ENCODE measurements at regions not wholly inside any gene's neighbourhood (a gene's known extent, or its start where the extent isn't known, plus 50 kb on each side); places are given as distances from the start of the nearest gene placed in this dataset.

DNA sequence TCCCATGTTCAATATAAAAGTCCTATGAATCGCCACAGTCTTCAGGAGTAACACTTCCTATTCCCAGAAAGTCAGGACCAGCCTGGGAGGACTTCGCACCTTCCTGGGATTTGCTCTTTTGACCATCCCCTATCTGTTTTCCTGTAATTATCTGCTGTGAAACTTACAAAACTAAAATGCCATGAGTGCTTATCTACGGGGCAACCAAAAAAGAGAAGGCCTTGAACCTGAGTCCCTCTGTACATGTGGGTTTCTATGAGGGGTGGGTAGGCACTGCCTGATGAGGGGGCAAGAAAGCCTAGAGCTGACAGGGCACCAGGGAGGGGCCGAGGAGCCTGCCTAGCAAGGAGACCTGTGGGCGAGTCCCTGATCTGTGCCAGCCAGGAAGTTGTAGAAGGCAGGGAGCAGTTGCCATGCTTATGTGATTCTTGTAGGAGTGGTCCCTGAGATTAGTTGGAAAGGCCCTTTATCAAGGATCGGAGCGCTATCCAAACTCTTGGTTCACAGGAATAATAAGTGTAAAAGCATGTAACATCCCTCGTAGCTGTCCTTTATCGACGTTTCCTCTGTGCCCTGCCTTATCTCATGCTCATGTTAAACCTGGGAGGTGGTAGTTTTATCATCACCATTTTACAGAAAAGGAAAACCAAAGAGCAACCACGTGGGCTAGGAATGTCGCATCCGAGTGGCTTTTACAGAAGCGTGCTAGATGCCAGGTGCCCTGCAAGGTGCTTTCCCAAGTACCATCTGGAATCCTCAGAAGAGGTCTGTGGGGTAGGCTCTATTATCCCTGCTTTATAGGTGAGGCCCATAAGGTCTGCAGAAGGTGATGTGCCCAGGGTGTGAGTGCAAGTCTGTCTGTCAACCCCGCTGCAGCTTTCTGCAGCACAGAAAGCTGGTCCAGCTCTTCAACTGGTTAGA is 111.8 kb downstream of the B3GNT2 start:
- no peaks in the 10 kb centered on the region for H3K27me3 ChIP-seq (ENCODE audit: control insufficient read depth, insufficient read depth, low read length)
- H3K9ac ChIP-seq (ENCODE audit: low read length), result no peak overlapping the region
- H3K4me1 ChIP-seq (ENCODE audit: control insufficient read depth, low read depth, low read length), result peaks cover 23% of the 10 kb centered on the region
- H3K36me3 ChIP-seq (ENCODE audit: control insufficient read depth, low read depth, low read length), result no peaks in the 10 kb centered on the region
- H3K4me3 ChIP-seq (ENCODE audit: low read length), result no peak overlapping the region
- no peaks in the 10 kb centered on the region for H3K9me3 ChIP-seq (ENCODE audit: control insufficient read depth, low read depth, low read length)
- H3K27ac ChIP-seq (ENCODE audit: low read length), result no peak overlapping the region

- Histone ChIP-seq H3K9me3 (ENCODE audit: control insufficient read depth, low read depth, low read length) (no peaks in the 10 kb centered on the region), H3K4me1 (ENCODE audit: control insufficient read depth, low read depth, low read length) (peaks cover 23% of the 10 kb centered on the region), H3K4me3 (ENCODE audit: low read length) (no peak overlapping the region), H3K9ac (ENCODE audit: low read length) (no peak overlapping the region), H3K27ac (ENCODE audit: low read length) (no peak overlapping the region), H3K27me3 (ENCODE audit: control insufficient read depth, insufficient read depth, low read length) (no peaks in the 10 kb centered on the region), H3K36me3 (ENCODE audit: control insufficient read depth, low read depth, low read length) (no peaks in the 10 kb centered on the region)
Observed at GRCh38 chr2:62306751-62307468, 111.0 kb downstream of the B3GNT2 start.

GRCh38 chr2:62305421-62306176 is 109.7 kb downstream of the B3GNT2 start:
- H3K4me3 ChIP-seq (ENCODE audit: low read length), result no peak overlapping the region

DNA sequence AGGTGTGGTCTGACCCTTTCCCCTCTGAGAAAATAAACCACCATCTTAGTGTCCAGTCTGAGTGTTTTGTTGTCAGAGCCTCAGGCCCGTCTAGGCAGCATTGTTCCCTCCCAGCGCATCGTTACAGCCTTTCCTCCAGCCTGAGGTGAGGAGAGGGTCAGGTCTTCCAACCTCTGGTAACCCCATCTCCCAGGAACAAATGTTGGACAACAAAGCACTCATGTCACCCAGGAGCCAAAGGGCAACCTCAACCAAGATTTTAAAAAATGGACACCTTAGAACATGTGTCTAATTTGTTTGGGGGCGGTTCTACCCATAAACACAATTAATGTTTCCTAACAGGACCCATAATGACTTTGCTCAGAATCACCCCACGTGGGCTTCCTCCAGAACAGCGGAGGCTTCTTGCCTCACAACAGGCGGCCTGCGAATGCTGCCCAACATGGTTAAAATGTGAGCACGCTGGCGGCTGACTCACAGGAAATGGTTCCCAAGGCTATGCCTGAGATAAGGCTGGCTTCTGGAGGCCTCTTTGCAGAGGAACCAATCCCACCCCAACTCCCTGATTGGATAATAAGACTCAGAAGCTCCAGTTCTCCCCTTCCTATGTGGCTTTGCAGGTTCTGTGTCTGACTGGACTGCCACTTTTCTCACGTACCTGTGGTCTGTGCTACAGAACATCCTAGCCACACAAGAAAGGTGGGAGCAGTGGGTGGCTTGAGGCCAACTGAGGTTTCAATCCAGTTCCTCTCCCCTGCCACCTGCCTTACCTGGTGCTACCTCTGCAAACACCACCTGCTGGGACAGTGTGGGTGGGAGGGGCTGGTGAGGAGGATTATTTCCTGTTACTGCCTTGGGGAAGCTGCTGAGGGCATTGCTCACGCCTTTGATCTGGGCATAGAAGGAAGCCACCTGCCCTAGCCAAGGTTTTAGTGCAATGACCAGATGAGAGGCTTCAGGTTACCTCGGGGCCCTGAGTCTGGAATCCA is 108.8 kb downstream of the B3GNT2 start:
- no peak overlapping the region for H3K27ac ChIP-seq (ENCODE audit: low read length)
- no peak overlapping the region for H3K9ac ChIP-seq (ENCODE audit: low read length)
- H3K4me3 ChIP-seq (ENCODE audit: low read length), result no peak overlapping the region
- no peaks in the 10 kb centered on the region for H3K36me3 ChIP-seq (ENCODE audit: control insufficient read depth, low read depth, low read length)
- no peaks in the 10 kb centered on the region for H3K27me3 ChIP-seq (ENCODE audit: control insufficient read depth, insufficient read depth, low read length)
- no peaks in the 10 kb centered on the region for H3K9me3 ChIP-seq (ENCODE audit: control insufficient read depth, low read depth, low read length)
- H3K4me1 ChIP-seq (ENCODE audit: control insufficient read depth, low read depth, low read length), result peaks cover 21% of the 10 kb centered on the region

More at GRCh38 chr2:62305421-62306176, 109.7 kb downstream of the B3GNT2 start:
- Histone ChIP-seq H3K4me1 (ENCODE audit: control insufficient read depth, low read depth, low read length) (peaks cover 23% of the 10 kb centered on the region), H3K9ac (ENCODE audit: low read length) (no peak overlapping the region), H3K9me3 (ENCODE audit: control insufficient read depth, low read depth, low read length) (no peaks in the 10 kb centered on the region), H3K36me3 (ENCODE audit: control insufficient read depth, low read depth, low read length) (no peaks in the 10 kb centered on the region), H3K27me3 (ENCODE audit: control insufficient read depth, insufficient read depth, low read length) (no peaks in the 10 kb centered on the region), H3K27ac (ENCODE audit: low read length) (no peak overlapping the region)

DNA sequence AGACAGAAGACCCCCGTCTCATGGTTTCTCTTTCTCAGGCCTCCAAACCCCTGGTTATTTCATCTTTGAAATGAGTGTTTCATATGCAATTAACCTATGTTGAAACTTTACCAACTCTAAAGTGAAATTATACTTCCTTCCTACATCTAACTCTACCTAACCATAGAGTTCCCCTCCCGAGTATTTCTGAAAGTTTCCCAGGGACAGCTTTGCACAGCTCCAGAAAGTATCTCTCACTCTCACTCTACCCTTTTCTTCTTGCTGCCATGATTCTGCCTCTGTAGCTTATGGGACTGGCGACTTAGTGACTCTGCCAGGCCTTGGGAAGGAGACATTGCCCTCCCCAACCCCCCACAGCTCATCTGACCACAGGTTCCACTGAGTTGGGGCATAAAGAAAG is 107.9 kb downstream of the B3GNT2 start:
- Histone ChIP-seq H3K4me1 (ENCODE audit: control insufficient read depth, low read depth, low read length) (peaks cover 14% of the 10 kb centered on the region), H3K27ac (ENCODE audit: low read length) (no peak overlapping the region), H3K27me3 (ENCODE audit: control insufficient read depth, insufficient read depth, low read length) (no peaks in the 10 kb centered on the region), H3K36me3 (ENCODE audit: control insufficient read depth, low read depth, low read length) (no peaks in the 10 kb centered on the region), H3K4me3 (ENCODE audit: low read length) (no peak overlapping the region), H3K9me3 (ENCODE audit: control insufficient read depth, low read depth, low read length) (no peaks in the 10 kb centered on the region), H3K9ac (ENCODE audit: low read length) (no peak overlapping the region)

DNA sequence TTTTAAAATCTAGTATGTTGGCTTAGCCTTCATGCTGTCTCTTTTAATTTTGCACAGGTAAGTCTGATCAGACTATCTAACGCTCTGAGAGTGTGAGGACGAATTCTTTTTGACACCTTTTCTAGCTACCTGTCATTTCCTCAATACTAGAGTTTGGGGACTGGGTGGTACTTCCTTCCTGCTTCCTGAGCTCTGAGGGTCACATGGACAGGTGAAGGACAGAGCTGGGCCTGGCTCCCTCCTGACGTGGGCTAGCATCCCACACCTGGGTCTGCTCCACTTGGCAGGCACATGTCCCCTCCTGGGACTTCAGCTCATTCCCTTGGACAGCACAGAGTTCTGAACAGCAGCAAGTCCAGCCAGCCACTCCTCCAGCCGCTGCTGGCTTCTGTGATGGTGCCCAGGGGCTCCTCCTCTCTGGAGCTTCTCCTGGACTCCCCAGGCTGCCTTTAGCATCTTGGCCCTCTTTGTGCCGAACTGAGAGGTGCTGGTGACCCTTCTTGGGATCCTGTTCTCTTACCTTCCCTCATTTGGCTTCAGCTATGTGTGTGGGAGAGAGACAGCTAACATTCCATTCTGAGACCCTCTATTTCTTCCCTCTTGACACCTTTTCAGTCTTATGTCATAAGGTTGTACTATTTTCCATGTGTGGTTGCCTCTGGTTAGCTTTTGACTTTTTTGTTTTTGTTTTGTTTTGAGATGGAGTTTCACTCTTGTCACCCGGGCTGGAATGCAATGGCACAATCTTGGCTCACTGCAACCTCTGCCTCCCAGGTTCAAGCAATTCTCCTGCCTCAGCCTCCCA is 106.9 kb downstream of the B3GNT2 start:
- peaks cover 14% of the 10 kb centered on the region for H3K4me1 ChIP-seq (ENCODE audit: control insufficient read depth, low read depth, low read length)
- no peak overlapping the region for H3K9ac ChIP-seq (ENCODE audit: low read length)
- H3K27ac ChIP-seq (ENCODE audit: low read length), result no peak overlapping the region
- H3K4me3 ChIP-seq (ENCODE audit: low read length), result no peak overlapping the region
- no peaks in the 10 kb centered on the region for H3K9me3 ChIP-seq (ENCODE audit: control insufficient read depth, low read depth, low read length)
- H3K27me3 ChIP-seq (ENCODE audit: control insufficient read depth, insufficient read depth, low read length), result no peaks in the 10 kb centered on the region
- no peaks in the 10 kb centered on the region for H3K36me3 ChIP-seq (ENCODE audit: control insufficient read depth, low read depth, low read length)

DNA sequence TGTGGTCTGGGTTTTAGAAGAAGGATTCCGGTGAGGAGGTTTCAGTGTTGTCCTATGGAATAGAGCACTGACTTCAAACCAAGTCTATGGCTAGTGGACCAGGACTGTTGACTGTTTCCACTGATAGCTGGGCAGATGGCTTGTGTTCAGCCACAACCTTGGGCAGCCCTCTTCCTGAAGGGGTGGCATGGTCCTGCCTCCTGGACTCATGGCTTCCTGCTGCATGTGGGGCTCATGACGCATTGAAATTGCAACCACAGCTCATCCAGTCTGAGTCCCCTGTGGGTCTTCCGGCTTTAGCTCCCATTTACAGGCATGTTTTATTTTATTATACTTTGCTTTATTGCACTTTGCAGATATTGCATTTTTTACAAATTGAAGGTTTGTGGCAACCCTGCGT is 105.0 kb downstream of the B3GNT2 start:
- H3K9ac ChIP-seq (ENCODE audit: low read length), result no peak overlapping the region
- H3K9me3 ChIP-seq (ENCODE audit: control insufficient read depth, low read depth, low read length), result no peaks in the 10 kb centered on the region
- no peaks in the 10 kb centered on the region for H3K36me3 ChIP-seq (ENCODE audit: control insufficient read depth, low read depth, low read length)
- peaks cover 7% of the 10 kb centered on the region for H3K4me1 ChIP-seq (ENCODE audit: control insufficient read depth, low read depth, low read length)
- no peak overlapping the region for H3K4me3 ChIP-seq (ENCODE audit: low read length)
- H3K27me3 ChIP-seq (ENCODE audit: control insufficient read depth, insufficient read depth, low read length), result no peaks in the 10 kb centered on the region
- H3K27ac ChIP-seq (ENCODE audit: low read length), result no peak overlapping the region

DNA sequence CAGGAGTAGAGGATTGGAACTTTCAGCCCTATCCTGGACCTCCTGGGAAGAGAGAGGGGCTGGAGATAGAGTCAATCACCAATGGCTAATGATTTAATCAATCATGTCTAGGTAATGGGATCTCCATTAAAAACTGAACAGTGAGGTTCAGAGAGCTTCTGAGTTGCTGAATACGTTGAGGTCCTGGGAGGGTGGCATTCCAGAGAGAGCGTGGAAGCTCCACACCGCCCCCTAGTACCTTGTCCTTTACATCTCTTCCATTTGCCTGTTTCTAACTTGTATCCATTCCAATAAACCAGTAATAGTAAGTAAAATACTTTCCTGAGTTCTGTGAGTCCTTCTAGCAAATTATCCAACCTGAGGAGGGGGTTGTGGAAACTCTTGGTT is 101.7 kb downstream of the B3GNT2 start:
- Histone ChIP-seq H3K4me3 (ENCODE audit: low read length) (no peak overlapping the region), H3K4me1 (ENCODE audit: control insufficient read depth, low read depth, low read length) (peaks cover 4% of the 10 kb centered on the region), H3K36me3 (ENCODE audit: control insufficient read depth, low read depth, low read length) (no peaks in the 10 kb centered on the region), H3K27ac (ENCODE audit: low read length) (no peak overlapping the region), H3K27me3 (ENCODE audit: control insufficient read depth, insufficient read depth, low read length) (no peaks in the 10 kb centered on the region), H3K9ac (ENCODE audit: low read length) (no peak overlapping the region), H3K9me3 (ENCODE audit: control insufficient read depth, low read depth, low read length) (no peaks in the 10 kb centered on the region)

DNA sequence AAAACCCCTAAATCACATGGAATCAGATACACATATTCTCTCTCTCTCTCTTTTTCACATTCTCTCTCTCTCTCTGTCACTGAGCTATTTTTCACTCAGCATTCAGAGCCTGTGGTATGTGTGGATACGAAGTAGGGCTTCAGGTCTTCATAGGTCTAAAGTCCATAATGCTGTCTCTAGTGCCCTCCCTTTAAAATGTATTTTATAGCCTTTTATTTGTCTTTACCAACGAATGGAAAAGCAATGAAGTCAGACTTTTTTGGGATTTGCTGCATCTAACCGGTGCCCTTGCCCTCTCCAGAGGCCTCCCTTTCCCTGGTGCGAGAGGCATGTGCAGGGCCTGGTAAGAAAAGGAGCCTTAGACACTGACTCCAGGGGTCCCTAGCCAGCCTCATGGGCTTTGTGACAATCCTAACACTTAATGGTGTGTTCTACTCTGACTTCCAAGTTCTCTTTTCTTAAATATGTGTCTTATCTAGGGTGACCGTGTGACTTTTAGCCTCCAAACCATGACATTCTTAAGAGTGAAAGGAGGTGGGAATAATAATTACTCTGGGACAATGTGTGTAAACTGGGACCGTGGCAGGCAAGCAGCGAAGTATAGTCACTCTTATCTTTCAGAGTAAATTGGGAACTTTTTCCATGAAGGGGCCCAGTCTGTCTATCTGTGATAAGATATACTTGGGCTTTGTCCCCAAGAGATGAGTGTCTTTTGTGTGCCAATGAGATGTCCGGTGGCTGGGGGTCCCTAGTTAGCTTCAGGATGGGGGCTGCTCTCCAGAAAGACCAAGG is 101.1 kb downstream of the B3GNT2 start:
- Histone ChIP-seq H3K27ac (ENCODE audit: low read length) (no peak overlapping the region), H3K27me3 (ENCODE audit: control insufficient read depth, insufficient read depth, low read length) (no peaks in the 10 kb centered on the region)

More for the DNA sequence above, 101.1 kb downstream of the B3GNT2 start:
- Histone ChIP-seq H3K36me3 (ENCODE audit: control insufficient read depth, low read depth, low read length) (no peaks in the 10 kb centered on the region), H3K4me1 (ENCODE audit: control insufficient read depth, low read depth, low read length) (peaks cover 4% of the 10 kb centered on the region), H3K4me3 (ENCODE audit: low read length) (no peak overlapping the region), H3K9ac (ENCODE audit: low read length) (no peak overlapping the region), H3K9me3 (ENCODE audit: control insufficient read depth, low read depth, low read length) (no peaks in the 10 kb centered on the region)
